NCI-H2081 (cell line): ENCODE measurements at regions not wholly inside any gene's neighbourhood (a gene's known extent, or its start where the extent isn't known, plus 50 kb on each side); places are given as distances from the start of the nearest gene placed in this dataset.
"Not testable (repeated sequence)": the region's sequence is repeated elsewhere in the genome, so short reads cannot be mapped to it uniquely, and the experiment has no call there.

ENCODE experiments used
- DNase-seq, 2 experiments: peaks; one replicate each; lab custom pipeline; 2025; lab: John Stamatoyannopoulos, UW

- not testable (repeated sequence) for DNase-seq
Measured at GRCh38 chr20:29320216-29320949, 1937.1 kb upstream of the DEFB115 start.

DNA sequence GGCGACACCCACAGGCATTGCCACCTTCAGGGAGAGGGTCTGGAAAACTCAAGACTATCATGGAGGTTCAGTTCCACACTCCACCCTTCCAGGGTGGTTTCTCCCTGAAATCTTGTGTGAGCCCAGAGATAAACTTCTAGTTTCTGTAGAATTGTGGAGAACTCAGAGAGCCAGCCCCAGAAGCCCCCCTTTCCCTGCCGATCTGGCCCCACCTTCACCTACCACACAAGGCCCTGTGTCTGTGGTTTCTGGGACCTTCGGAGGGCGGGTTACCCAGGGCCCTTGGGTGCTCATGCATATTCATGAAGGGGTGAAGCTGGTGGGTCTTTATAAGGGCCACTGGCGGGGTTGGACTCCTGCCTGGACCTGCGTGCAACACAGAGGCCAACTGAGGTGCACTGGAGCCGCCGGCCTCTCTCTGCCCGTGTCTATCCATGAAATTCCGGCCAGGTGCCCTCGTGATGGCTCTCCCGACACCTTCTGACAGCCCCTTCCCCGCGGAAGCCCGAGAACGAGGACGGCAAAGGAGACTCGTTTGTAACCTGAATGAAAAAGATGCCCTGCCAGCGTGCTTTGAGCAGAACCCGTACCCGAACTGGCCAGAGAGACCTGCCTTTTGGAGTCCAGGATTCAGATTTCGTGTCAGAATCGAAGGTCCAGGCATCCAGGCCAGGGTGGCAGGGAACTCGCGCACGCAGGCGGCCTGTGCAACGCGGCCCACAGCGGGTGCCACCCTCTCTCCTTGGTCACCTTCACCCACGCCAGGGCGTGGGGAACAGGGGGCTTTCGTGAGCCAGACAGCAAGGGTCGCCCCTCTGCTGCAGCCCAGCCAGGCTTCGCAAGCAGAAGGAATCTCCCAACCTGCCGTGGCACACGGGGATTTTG is 1933.6 kb upstream of the DEFB115 start:
- DNase-seq, result not testable (repeated sequence)

GRCh38 chr20:29324516-29325303 is 1932.8 kb upstream of the DEFB115 start:
- DNase-seq, result not testable (repeated sequence)

GRCh38 chr20:29325304-29325640 is 1932.2 kb upstream of the DEFB115 start:
- DNase-seq, result no peak

- DNase-seq, result not testable (repeated sequence)
Measured at GRCh38 chr20:29325781-29326180, 1931.7 kb upstream of the DEFB115 start.

- no peak for DNase-seq
Measured at GRCh38 chr20:29326376-29327070, 1930.9 kb upstream of the DEFB115 start.

DNA sequence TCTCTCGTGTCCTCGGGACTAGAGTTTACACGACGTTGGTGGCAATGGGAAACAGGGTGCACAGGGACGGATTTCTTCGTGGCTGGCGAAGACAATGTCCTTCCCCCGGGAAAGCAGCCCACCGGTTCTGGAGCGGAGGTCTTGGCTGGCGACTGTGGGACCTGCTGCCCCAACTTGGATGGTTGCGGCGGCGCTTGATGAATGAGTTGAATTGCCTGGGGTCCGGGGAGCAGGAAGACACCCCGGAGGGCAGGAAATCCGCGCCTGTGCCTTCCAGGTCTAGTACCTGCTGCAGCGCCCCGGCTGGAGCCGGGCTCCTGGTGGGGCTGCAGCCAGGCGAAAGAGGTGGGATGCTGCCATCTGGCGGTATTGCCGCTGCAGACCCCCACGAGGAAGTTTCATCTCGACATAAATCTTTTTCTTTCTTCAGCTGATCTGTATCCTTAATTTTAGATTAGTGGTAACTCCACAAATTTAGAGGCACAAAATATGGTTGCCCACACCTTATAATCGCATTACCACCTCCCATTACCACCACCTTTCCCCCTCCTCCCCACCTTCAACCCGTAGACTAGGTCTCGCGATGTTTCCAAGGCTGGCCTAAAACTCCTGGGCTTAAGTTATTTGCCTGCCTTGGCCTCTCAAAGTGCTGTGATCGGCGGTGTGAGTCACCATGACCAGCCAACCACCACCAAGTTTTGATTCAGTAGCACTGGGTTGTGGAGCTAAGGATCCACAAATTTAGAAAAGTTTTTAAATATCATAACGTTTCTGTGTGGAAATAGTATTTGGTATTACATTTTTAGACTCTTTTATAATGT is 1929.7 kb upstream of the DEFB115 start:
- peak; percentile 2 to 20 for DNase-seq

- not testable (repeated sequence) for DNase-seq
Measured at GRCh38 chr20:29330429-29331115, 1926.9 kb upstream of the DEFB115 start.

DNA sequence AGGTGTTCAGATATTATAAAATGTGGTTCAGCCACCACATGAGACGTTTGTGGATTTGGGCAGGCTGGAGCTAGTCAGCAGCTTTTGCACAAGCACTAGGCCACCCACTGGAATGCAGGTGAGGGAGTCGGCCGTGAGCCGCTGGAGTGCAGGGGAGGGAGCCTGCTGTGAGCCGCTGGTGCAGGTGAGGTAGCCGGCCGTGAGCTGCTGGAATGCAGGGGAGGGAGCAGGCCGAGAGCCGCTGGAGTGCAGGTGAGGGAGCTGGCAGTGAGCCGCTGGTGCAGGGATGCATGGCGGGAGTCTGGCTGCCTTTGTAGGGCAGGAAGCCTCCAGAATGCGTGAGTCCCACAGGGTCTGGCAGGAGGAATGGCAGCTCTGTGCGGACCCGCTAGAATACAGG is 1907.6 kb upstream of the DEFB115 start:
- DNase-seq, result no peak

- DNase-seq, result not testable (repeated sequence)
Measured at GRCh38 chr20:29375937-29376336, 1881.5 kb upstream of the DEFB115 start.

- DNase-seq, result not testable (repeated sequence)
Measured at GRCh38 chr20:29392853-29393252, 1864.6 kb upstream of the DEFB115 start.

DNA sequence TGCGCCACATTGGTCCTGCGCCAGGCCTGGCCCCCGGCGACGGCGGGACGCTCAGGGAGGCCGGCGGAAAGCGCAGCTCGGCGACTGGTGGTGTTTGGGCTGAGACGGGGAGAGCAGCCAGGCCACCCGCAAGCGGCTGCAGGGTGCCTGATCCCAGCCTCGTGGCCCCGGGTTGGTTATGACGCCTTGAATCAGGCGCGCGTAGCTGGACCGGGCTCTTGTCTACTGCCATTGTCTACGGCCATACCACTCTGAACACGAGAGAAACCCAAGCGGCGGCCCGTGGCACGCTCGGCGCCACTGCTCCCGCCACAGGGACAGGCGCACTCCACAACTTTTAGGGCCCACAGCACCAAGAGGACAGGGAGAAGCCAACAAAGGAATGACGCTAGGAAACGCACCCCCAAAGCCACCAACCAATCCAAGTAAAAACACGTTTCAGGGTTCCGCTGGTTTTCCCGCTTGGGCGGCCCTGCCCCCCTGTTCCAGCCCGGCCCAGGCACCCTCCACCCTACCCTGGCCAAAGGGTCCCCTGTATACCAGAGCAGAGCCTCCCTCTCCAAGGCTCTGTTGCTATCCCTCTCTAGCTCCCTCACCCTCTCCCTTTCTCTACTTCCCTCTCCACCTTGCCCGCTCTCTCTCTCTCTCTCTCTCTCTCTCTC is 1849.3 kb upstream of the DEFB115 start:
- DNase-seq, result no peak

- DNase-seq, result not testable (repeated sequence)
Measured at GRCh38 chr20:29408707-29409106, 1848.8 kb upstream of the DEFB115 start.

DNA sequence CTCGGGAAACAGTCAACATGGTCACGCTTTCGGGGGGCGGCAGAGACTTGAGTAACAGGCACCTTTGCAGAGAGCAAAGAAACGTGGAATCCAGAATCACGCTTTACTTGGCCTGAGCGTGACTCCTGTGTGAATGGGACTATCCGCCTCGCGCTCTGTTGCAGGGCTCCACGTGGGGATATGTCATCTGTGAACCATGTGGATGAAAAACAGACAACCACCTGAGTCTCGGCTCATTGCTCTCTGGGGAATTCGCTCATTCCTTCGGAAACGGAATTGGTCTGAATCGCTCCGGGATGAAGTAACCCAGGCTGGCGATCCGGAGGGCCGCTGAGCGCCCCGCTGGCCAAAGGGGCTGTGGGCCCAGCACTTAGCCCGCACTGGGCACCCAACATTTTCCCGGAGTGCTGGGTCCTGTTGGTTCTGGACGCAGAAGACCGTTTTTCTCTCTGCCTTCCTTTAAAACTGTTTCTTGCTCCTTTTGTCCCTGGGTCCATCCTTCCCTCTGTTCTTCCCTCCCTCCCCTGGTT is 1848.2 kb upstream of the DEFB115 start:
- DNase-seq, result not testable (repeated sequence)

DNA sequence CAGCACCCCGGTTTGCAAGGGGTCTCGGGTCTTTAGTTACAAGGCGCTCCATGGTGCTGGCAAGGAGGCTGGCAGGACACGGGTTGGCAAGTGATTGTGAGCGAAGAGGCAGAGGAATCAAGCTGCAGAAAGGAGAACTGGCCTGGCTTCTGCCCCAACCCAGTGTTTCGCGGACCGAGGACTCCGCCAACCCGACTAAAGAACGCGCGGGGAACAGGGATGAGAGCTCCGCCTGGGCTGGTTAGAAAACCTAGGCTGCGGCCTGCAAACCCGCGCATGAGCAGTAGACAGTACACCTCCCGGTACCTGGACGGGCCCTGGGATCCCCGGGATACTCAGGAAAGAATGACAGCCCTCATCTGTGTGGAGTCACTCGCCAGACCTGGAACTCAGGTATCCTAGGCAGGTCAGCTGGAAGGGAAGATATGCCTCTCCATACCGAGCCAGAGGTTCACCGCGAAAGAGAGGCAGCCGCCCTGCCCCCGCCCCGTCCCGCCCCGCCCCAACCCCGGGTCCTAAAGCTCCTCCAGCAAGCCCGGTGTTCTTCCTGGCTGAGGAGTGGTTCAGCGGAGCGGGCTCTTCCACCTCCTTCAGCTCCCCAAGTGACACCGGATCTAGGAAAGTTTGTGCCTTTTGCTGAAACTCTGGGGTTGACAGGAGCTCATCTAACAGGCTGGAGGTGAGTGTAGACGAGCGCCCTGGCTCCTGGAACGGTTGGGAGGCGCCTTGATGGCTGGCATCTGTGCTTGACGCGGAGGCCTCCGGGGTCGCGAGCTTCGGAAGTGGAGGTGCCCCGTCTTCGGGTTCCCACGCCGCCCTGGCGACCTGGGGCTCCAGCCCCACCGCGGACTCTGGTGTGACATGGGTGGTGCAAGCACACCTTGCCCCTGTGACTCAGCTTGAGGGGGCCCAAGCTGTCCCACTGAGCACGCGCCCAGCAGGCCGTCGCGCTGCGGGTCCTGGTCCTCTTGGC is 1847.3 kb upstream of the DEFB115 start:
- DNase-seq, result no peak

- no peak for DNase-seq
Measured at GRCh38 chr20:29410806-29411457, 1846.5 kb upstream of the DEFB115 start.

DNA sequence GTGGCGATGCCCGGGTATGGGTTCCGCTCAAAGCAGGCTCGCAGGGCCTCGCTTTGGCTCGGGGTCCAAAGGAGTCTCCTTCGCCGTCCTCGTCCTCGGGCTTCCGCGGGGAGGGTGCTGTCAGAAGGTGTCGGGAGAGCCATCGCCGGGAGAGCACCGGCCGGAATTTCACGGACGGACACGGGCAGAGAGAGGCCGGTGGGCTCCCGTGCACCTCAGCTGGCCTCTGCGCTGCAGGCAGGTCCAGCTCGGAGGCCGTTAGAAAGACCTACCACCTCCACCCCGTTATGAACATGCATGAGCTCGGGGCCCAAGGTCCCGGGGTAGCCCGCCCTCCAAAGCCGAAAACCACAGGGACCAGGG is 1846.0 kb upstream of the DEFB115 start:
- DNase-seq, result not testable (repeated sequence)

GRCh38 chr20:29419378-29419777 is 1838.1 kb upstream of the DEFB115 start:
- DNase-seq, result no peak
